ENCODE measurements at regions not wholly inside any gene's neighbourhood (a gene's known extent, or its start where the extent isn't known, plus 50 kb on each side); places are given as distances from the start of the nearest gene placed in this dataset.

DNA sequence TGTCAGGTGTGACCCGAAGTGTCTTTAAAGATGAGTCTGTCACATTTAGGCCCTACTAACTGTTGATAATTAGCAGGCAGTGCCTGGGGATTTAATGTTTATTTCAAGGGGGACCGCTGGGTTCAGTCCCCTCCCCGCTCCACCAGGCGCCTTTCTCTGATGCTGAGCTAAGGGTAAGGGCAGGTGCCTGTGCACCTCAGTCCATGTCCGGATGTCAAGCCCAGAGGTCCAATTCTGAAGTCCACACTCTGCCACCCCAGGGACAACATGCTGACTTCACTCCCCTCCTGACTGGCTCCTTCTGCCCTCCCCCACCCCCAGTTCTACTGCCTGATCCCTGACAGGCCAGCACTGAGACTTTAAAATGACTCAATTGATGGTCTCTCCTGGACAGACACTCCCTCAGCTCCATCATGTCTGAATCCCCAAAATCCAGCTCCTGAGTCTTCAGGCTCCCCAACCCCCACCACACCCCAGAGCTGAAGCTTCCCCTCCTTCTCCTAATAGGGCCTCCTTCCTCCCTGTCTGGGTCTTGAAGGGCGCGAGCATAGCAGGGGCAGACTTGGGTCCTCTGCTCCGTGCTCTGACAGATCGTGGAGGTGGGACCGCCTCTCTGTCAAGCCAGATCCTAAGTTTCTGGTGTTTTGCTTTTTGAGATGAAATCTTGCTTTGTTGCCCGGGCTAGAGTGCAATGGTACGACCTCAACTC, 49.8 kb upstream of the ANO1 start:
- TF ChIP-seq POLR2A (IDR thresholded peaks at IDR 0.05), result no peak
- no peak for TF ChIP-seq POLR2AphosphoS5 (IDR thresholded peaks at IDR 0.05)

Measured in spleen (tissue), 3 donors.